ENCODE measurements at regions not wholly inside any gene's neighbourhood (a gene's known extent, or its start where the extent isn't known, plus 50 kb on each side); places are given as distances from the start of the nearest gene placed in this dataset.

GRCh38 chr4:141497627-141498026, 138.8 kb upstream of the IL15 start:
- TF ChIP-seq CTCF (conservative IDR thresholded peaks at IDR 0.05) (no peak), EZH2 (IDR thresholded peaks at IDR 0.05; ENCODE audit: low read depth) (no peak)
